ENCODE measurements at regions not wholly inside any gene's neighbourhood (a gene's known extent, or its start where the extent isn't known, plus 50 kb on each side); places are given as distances from the start of the nearest gene placed in this dataset.

DNA sequence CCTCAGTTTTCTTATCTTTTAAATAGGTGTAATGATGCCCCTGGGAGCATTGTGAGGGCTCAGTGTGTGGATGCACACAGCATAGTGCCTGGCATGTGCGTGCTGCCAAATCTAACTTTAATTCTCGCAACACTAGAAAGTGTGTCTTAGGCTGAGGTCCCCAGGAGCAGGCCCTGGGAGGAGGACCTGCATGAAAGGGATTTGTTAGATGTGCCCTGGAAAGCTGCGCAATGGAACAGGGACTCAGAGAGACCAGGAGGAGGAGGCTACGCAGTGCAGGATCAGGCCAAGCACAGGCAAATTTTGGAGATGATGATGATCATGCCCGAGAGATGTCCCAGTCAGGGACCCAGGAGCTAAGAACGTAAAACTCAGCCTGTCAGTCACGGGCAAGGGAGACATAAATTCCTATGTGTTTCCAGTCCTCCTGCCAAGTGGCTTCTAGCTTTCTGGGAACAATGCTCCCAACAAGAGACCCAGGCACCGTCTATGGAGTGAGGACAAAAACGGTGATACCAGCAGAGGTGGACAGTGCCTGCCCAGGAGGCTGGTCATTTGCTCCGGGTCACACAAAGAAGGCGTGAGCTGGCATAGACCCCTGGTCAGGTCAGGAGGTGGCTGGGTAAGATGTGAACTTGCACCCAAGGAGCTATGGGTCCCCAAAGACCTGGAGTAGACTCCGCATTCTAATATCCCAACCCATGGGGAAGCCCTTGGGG is 352.2 kb upstream of the TNRC6C start:
- peaks cover 10% of the 10 kb centered on the region for H3K27me3 Mint-ChIP-seq
- H3K4me3 Mint-ChIP-seq, result no peak overlapping the region
- H3K27ac Mint-ChIP-seq, result peak overlapping the region in 1 of 3 donors; percentile 78
- peaks cover 0 to 4% (median 0%) of the 10 kb centered on the region in 3 donors for H3K9me3 Mint-ChIP-seq
- no peaks in the 10 kb centered on the region for H3K36me3 Mint-ChIP-seq
- H3K4me1 Mint-ChIP-seq, result peaks cover 9 to 16% (median 15%) of the 10 kb centered on the region in 3 donors

DNA sequence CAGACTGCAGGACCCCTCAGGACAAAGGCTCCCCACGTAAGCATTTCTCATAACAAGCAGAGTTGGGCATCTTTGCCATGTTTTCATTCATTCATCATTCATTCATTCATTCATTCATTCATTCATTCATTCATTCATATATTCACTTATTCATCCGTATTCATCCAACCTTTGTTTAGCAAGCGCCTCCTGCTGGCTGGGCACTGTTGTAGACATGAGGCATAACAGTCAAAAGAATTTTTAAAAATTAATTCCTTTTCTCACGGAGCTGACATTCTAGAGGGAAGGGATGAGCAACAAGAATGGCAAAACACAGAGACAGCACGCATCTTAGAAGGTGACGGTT is 351.7 kb upstream of the TNRC6C start:
- Mint-ChIP-seq H3K36me3 (no peaks in the 10 kb centered on the region), H3K9me3 (peaks cover 0 to 4% (median 0%) of the 10 kb centered on the region in 3 donors), H3K27me3 (peaks cover 6% of the 10 kb centered on the region), H3K4me3 (no peak overlapping the region), H3K4me1 (peaks cover 9 to 19% (median 15%) of the 10 kb centered on the region in 3 donors), H3K27ac (peak overlapping the region in 1 of 3 donors; percentile 76)

DNA sequence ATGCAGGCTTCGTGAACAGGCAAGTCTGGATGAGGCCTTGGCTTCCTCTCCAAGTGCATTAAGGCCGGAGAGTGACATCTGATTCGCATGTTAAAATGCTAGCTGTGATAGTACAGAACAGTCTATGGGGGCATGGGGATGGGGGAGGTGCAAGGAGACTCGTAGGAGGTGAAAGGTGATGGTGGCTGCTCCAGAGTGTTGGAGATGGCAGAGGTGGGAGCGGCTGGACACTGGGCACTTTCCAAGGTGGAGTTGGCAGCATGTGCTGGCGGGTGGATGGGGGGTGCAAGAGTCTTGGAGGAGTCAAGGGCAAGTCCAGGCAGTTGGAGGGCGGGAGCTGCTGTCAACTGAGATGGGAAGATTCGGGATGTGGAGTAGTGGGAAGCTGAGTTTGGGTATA is 350.9 kb upstream of the TNRC6C start:
- Mint-ChIP-seq H3K4me3 (peak overlapping the region in 1 of 4 donors; percentile 23), H3K27ac (peak overlapping the region in 1 of 3 donors; percentile 76), H3K27me3 (peaks cover 3% of the 10 kb centered on the region), H3K4me1 (peaks cover 9 to 19% (median 15%) of the 10 kb centered on the region in 3 donors), H3K9me3 (peaks cover 0 to 4% (median 0%) of the 10 kb centered on the region in 3 donors), H3K36me3 (no peaks in the 10 kb centered on the region)

DNA sequence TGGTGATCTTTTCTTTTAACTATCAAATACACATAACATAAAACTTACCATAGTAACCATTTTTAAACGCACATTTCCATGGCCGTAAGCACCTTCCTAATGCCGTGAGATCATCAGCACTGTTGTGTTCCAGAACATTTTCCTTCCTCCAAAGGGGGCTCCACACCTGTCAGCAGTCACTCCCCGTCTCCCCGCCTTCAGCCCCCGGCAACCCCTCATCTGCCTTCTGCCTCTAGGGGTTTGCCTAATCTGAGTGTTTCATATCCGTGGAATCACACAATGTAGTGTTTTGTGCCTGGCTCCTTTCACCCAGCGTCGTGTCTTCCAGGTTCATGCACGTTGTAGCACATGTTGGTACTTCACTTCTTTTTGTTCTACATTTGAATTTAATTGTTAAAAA is 350.1 kb upstream of the TNRC6C start:
- Mint-ChIP-seq H3K4me1 (peaks cover 9 to 19% (median 15%) of the 10 kb centered on the region in 3 donors), H3K27me3 (peaks cover 2% of the 10 kb centered on the region), H3K4me3 (no peak overlapping the region), H3K36me3 (no peaks in the 10 kb centered on the region), H3K27ac (peak overlapping the region in 1 of 3 donors; percentile 69), H3K9me3 (peaks cover 0 to 4% (median 0%) of the 10 kb centered on the region in 3 donors)

DNA sequence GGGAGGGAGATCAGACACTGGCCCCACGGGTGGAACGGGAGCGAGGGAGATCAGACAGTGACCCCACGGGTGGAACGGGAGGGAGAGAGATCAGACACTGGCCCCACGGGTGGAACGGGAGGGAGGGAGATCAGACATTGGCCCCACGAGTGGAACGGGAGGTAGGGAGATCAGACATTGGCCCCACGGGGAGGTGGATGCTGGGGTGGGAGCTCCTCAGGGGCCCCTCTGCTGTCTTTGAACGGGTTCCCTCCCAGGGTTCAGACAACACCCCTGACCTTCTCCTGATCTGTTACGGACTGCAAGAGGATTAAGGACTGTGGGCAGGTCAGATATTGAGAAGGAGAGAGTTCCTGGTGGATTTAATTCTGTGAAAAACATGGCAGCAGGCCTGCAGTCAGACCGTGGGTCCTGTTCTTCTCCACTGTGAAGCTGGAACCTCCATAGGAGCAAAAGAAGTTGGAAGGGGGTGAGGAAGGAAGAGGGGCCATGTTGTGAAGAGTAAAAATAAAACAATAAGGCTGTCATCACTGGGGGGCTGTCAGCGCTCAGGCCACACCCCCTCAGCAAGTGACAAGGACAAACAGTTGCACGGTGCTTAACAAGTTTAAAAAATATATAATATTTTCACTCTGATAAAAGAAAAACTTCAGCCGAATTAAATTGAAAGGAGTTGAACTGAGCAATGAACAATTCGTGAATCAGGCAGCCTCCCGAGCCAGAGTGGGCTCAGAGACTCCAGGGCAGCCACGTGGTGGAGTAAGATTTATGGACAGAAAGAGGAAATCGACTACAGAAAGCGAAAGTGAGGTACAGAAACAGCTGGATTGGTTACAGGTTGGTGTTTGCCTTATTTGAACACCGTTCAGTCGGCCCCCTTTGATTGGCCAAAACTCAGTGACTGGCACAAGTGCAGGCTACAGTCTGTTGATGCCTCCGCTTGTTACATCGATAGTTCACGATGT is 348.7 kb upstream of the TNRC6C start:
- H3K4me3 Mint-ChIP-seq, result peak overlapping the region; percentile 59 to 88 (median 68)
- H3K9me3 Mint-ChIP-seq, result peaks cover 0 to 4% (median 1%) of the 10 kb centered on the region in 3 donors
- peaks cover 9 to 19% (median 15%) of the 10 kb centered on the region in 3 donors for H3K4me1 Mint-ChIP-seq
- H3K36me3 Mint-ChIP-seq, result no peaks in the 10 kb centered on the region
- peaks cover 2% of the 10 kb centered on the region for H3K27me3 Mint-ChIP-seq
- H3K27ac Mint-ChIP-seq, result peak overlapping the region; percentile 4 to 65 (median 47)

DNA sequence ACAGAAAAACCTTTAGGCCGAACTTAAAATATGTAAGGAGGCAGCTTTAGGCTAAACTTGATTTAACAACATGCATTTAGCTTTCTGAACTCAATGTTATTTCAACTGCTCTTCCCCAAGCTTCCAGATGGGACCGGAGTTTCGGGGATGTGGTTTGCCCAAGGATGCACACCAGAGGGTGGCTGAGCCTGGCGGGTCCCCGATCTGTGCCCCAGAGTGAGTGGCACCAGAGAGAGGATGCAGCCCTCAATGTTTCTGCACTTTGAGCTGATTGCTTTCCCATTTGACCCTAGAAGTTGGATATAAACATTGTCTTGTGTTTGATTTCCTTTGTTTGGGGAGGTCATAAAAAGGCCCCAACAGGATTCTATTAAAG is 348.0 kb upstream of the TNRC6C start:
- Mint-ChIP-seq H3K4me3 (peak overlapping the region; percentile 59 to 88 (median 68)), H3K9me3 (peaks cover 0 to 4% (median 1%) of the 10 kb centered on the region in 3 donors), H3K36me3 (no peaks in the 10 kb centered on the region), H3K4me1 (peaks cover 9 to 19% (median 15%) of the 10 kb centered on the region in 3 donors), H3K27me3 (peaks cover 2% of the 10 kb centered on the region), H3K27ac (peak overlapping the region; percentile 4 to 67 (median 16))

DNA sequence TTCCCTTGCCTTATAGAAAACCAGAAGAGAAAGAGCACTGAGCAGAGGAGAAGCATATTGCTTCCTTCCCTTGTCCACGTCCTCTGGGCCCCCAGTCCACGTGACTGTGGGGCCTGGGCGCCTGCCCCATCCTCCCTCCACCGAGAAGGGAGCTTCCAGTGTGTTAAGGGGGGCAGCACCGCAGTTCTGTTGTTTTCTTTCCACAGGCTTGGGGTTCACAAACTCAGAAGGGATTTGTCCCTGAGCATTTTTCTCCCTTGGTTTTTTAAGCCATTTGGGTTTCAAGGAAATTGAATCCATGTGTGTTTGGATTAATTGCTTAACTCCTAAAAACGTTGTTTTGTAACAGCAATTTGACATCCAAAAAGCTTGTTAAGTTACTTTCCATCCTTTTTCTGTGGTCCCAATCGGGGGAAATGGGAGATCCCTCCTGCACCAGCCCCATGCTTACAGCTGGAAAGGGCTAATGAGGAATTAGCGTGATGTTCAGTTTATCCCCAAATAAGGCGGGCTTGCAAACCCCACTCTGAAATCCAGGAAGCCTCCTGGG is 347.5 kb upstream of the TNRC6C start:
- Mint-ChIP-seq H3K9me3 (peaks cover 0 to 4% (median 1%) of the 10 kb centered on the region in 3 donors), H3K27ac (peak overlapping the region in 2 of 3 donors; percentile 16 to 67), H3K36me3 (no peaks in the 10 kb centered on the region), H3K4me1 (peaks cover 9 to 19% (median 14%) of the 10 kb centered on the region in 3 donors), H3K27me3 (peaks cover 2% of the 10 kb centered on the region), H3K4me3 (peak overlapping the region in 3 of 4 donors; percentile 59 to 88 (median 63))

DNA sequence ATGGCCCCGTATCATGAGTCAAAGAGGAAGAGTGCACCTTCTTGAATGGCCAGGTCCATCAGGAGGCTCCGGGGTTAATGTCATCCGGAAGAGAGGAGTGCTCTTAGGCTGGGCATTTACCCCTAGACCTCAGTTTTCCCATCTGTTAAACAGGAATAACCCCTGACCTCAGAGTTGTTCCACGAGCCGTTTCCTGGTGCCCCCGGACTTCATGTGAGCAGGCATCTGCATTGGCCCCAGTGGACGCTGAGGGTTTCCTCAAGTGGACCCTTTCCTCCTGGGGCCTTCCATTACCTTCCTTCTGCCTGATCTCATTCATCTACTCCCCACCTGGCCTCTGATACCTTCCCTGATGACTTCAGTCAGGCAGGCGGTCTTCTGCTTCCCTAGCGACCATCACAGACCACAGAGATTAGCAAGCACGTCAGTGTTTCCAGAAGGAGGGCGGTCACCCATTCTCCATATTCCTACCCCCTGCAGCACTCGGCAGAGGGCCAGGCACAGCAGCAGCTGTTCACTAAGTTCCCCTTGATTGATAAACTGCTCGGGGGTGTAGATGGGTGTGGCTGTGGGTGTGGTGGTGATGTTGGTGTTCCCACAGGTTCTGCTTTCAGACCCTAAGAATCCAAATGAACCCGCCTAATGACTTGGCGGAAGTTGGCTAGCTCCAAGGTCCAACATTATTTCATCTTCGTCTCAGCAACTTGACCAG is 346.6 kb upstream of the TNRC6C start:
- Mint-ChIP-seq H3K27ac (no peak overlapping the region), H3K27me3 (peaks cover 3% of the 10 kb centered on the region), H3K4me3 (peak overlapping the region in 1 of 4 donors; percentile 73), H3K36me3 (no peaks in the 10 kb centered on the region), H3K9me3 (peaks cover 0 to 4% (median 1%) of the 10 kb centered on the region in 3 donors), H3K4me1 (peaks cover 9 to 19% (median 13%) of the 10 kb centered on the region in 3 donors)

DNA sequence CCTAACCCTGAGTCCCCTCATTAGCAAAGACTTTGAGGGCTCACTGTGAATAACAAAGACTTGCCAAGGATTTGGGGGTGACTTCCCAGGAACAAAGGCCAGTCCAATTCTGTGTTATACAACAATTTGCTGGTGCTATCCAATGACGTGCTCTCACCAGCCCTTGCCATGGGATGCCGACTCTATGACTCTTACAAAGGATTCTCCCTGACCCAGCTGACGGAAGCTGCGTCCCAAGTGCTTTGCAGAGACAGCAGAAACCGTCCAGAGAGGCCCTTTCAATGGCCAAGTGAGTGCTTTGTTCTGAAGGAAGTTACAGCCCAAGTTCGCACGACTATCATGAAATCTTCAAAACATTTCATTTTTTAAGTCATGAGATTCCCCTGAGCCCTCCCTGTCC is 345.3 kb upstream of the TNRC6C start:
- H3K4me1 Mint-ChIP-seq, result peaks cover 9 to 19% (median 13%) of the 10 kb centered on the region in 3 donors

DNA sequence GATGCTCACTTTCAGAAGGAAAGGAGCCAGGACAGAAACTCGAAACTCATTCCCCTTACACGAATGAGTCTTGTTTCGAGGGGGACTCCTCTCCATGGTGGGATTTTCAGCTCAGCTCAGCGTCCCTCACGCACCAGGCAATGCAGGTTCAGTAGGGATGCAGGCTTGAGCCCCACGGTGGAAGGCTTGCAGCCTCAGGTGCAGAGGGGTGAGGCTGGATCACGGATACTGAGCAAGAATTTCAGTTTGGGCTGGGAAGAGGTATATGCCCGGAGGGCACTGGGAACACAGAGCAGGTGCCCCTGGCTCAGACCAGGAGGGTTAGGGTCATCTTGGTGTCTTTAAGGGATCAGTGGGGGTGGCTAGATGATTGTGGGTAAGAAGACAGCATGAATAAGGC is 344.9 kb upstream of the TNRC6C start:
- no peak overlapping the region for H3K27ac Mint-ChIP-seq
- H3K27me3 Mint-ChIP-seq, result peaks cover 13% of the 10 kb centered on the region
- H3K4me1 Mint-ChIP-seq, result peaks cover 9 to 19% (median 13%) of the 10 kb centered on the region in 3 donors
- H3K4me3 Mint-ChIP-seq, result no peak overlapping the region
- peaks cover 0 to 4% (median 1%) of the 10 kb centered on the region in 3 donors for H3K9me3 Mint-ChIP-seq
- H3K36me3 Mint-ChIP-seq, result peaks cover 2% of the 10 kb centered on the region

More for the DNA sequence above, 345.3 kb upstream of the TNRC6C start:
- H3K9me3 Mint-ChIP-seq, result peaks cover 0 to 4% (median 1%) of the 10 kb centered on the region in 3 donors
- H3K27ac Mint-ChIP-seq, result no peak overlapping the region
- H3K36me3 Mint-ChIP-seq, result peaks cover 2% of the 10 kb centered on the region
- peak overlapping the region in 1 of 4 donors; percentile 33 for H3K4me3 Mint-ChIP-seq
- H3K27me3 Mint-ChIP-seq, result peaks cover 9% of the 10 kb centered on the region

DNA sequence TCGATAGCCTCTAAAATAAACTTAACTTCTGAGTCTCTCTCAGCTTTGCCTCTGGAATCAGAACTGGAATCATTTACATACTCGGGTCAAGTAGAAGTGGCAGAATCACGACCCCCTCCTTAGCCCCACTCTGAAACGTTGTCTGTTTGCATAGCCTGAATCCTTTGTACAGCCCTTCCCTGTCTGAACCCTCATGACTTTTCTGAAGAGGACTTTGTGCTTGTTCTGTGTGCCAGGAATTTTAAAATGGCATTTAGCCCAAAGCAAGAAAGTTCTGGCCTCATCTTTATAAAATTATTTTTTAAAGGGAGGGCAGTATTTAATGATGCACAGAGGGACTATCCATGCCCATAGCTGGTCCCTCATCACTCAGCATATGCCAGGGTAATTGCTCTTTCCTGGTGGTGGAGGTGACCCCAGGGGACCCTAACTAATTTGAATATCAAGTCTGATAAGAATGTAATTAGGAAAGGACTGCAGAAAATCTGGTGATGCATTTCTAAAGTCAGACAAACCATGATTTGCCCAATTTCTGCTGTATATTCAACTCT is 342.7 kb upstream of the TNRC6C start:
- Mint-ChIP-seq H3K27me3 (peaks cover 16% of the 10 kb centered on the region), H3K4me1 (peaks cover 0 to 4% (median 3%) of the 10 kb centered on the region in 3 donors), H3K27ac (no peak overlapping the region), H3K4me3 (no peak overlapping the region), H3K36me3 (peaks cover 2% of the 10 kb centered on the region), H3K9me3 (peaks cover 0 to 8% (median 0%) of the 10 kb centered on the region in 3 donors)

DNA sequence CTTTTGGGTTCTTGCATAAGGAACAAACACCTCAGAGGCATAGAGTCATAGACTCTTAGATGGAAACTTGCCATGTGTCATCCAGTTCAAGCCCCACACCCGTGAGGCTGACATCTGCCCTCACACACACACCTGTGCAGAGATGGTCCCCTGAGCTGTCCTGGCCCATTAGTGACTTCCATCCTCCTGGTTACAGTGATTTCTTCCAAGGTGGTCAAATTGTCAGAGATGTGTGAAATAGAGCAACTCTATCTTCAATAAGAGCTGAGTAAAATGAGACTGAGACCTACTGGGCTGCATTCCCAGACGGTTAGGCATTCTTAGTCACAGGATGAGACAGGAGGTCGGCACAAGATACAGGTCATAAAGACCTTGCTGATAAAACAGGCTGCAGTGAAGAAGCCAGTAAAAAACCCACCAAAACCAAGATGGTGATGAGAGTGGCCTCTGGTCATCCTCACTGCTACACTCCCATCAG is 342.2 kb upstream of the TNRC6C start:
- Mint-ChIP-seq H3K9me3 (peaks cover 0 to 9% (median 0%) of the 10 kb centered on the region in 3 donors), H3K27ac (no peak overlapping the region), H3K4me1 (peaks cover 0 to 3% (median 3%) of the 10 kb centered on the region in 3 donors), H3K27me3 (peaks cover 16% of the 10 kb centered on the region), H3K4me3 (no peak overlapping the region), H3K36me3 (peaks cover 2% of the 10 kb centered on the region)

DNA sequence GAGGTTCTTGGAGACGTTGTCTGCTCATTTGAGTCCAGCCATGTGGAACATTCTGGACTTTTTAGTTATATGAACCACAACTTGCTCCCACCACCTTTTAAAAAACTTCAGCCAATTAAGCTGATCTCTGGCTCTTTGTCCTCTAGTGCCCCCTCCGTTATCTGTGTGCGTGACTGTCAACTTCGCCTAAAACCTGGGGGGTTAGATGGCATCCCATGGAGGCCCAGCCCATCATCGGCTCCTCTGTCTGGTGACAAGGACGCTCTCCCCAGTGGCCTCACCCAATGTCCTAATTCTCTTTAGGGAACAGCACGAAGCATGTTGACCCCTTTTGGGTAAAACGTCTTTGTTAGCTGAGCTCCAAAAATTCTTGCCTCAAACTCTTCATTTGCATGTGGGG is 341.0 kb upstream of the TNRC6C start:
- Mint-ChIP-seq H3K4me1 (peaks cover 0 to 3% (median 0%) of the 10 kb centered on the region in 3 donors), H3K27me3 (peaks cover 16% of the 10 kb centered on the region), H3K36me3 (peaks cover 2% of the 10 kb centered on the region), H3K9me3 (peaks cover 0 to 9% (median 0%) of the 10 kb centered on the region in 3 donors), H3K4me3 (no peak overlapping the region), H3K27ac (no peak overlapping the region)

DNA sequence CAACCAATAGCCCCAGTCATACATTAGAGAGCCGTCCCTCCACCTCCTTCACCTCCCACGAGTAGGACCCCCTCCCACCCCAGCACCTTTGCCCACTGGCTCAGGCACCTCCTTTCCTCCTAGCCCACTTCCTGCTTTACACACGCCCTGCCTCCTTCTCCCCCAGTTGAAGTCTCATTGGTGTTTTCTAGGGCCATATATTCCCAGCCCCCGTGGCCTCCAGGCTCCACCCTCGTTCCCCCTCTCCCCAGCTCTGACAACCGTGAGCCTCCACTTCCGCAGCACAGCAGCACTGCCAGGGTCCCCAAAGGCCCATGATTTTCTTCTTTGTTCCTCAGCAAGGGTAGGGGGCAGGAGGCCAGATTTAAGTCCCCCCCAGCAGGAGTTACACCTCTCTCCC is 340.3 kb upstream of the TNRC6C start:
- peaks cover 16% of the 10 kb centered on the region for H3K27me3 Mint-ChIP-seq
- peaks cover 2% of the 10 kb centered on the region for H3K36me3 Mint-ChIP-seq
- no peak overlapping the region for H3K4me3 Mint-ChIP-seq
- peaks cover 0 to 3% (median 0%) of the 10 kb centered on the region in 3 donors for H3K4me1 Mint-ChIP-seq
- H3K9me3 Mint-ChIP-seq, result peaks cover 0 to 9% (median 0%) of the 10 kb centered on the region in 3 donors
- H3K27ac Mint-ChIP-seq, result no peak overlapping the region

All from IgD-negative memory B cell (primary cell).